HepG2 (cell line): ENCODE measurements at regions not wholly inside any gene's neighbourhood (a gene's known extent, or its start where the extent isn't known, plus 50 kb on each side); places are given as distances from the start of the nearest gene placed in this dataset.

Source experiments
- ATAC-seq: fragments of 200-7000 bp; cut with Tn5 transposase; 3 replicates; pipeline ENCODE4 v1.9.1; 2020; ENCODE audit warnings: mild to moderate bottlenecking, moderate library complexity
- BruUV-seq: library from RNA; stranded (reverse); fragments of 400-500 nt; replicated peaks from 2 replicates; lab custom pipeline; 2021; lab: Mats Ljungman, UMichigan
- CTCF ChIA-PET: fragments of 300-600 bp; formaldehyde crosslinking; extraction: SDS; loops from one replicate; lab custom pipeline; 2021; ENCODE audit warnings: low total read pairs, inconsistent platforms, low intra/inter-chr PET ratio; lab: Yijun Ruan, JAX
- POLR2A ChIA-PET: fragments of 350-600 bp; sonication (Branson Sonifier 250); formaldehyde crosslinking; loops from one replicate; lab custom pipeline; 2020; ENCODE audit warnings: antibody characterized with exemption, inconsistent platforms; lab: Yijun Ruan, JAX
- DNase-seq: peaks from one replicate; pipeline ENCODE4 v3.0.0-alpha.2; 2015; ENCODE audit warnings: low spot score
- FAIRE-seq: peaks from 3 replicates; lab custom pipeline; 2011; peaks lifted over from hg19 to GRCh38; lab: Jason Lieb, UNC
- H2AFZ ChIP-seq: one replicate; pipeline ENCODE4 v1.6.1; 2011; ENCODE audit warnings: low read length, inconsistent platforms
- H3K27ac ChIP-seq: fragments of 300-600 bp; 3 replicates; pipeline ENCODE4 v1.8.0; 2011; ENCODE audit warnings: mixed run types, mild to moderate bottlenecking, mixed read lengths, low read length, inconsistent platforms; ENCODE audit not compliant: insufficient read depth; ENCODE audit errors: extremely low read length
- H3K27me3 ChIP-seq, 2 experiments: fragments of 200-600 bp in 1 of 2; 2 replicates in 1 of 2; 3 replicates in 1 of 2; pipeline versions ENCODE4 v1.6.0 to v1.8.0; 2011; ENCODE audit warnings: low read length in 2 of 2, mild to moderate bottlenecking in 2 of 2, moderate library complexity in 2 of 2, inconsistent platforms in 1 of 2; ENCODE audit not compliant: insufficient read depth in 2 of 2, control insufficient read depth in 1 of 2
- H3K36me3 ChIP-seq, 2 experiments: fragments of 200-600 bp in 1 of 2; replicated peaks in 1 of 2; 2 replicates in 1 of 2; 3 replicates in 1 of 2; pipeline versions ENCODE4 v1.5.1 to v1.8.0; 2011; ENCODE audit warnings: low read length in 2 of 2, inconsistent platforms in 1 of 2; ENCODE audit not compliant: insufficient read depth in 2 of 2, control insufficient read depth in 1 of 2
- H3K4me1 ChIP-seq: 2 replicates; pipeline ENCODE4 v1.5.1; 2012; ENCODE audit warnings: low read length, inconsistent platforms; ENCODE audit not compliant: insufficient read depth
- H3K4me2 ChIP-seq: 2 replicates; pipeline ENCODE4 v1.6.0; 2011; ENCODE audit warnings: low read depth, low read length, inconsistent platforms
- H3K4me3 ChIP-seq, 3 experiments: fragments of 200-600 bp in 1 of 3; sonication (generic), shearing (Covaris generic) in 1 of 3; replicated peaks in 1 of 3; 2 replicates each; pipeline ENCODE4 v1.5.1; 2011 to 2016; ENCODE audit warnings: low read length in 3 of 3, inconsistent platforms in 2 of 3, low read depth in 2 of 3, mild to moderate bottlenecking in 2 of 3, control low read depth in 1 of 3, mixed read lengths in 1 of 3; ENCODE audit not compliant: insufficient read depth in 1 of 3
- H3K79me2 ChIP-seq: one replicate; pipeline ENCODE4 v1.6.1; 2011; ENCODE audit warnings: low read length, inconsistent platforms; ENCODE audit not compliant: insufficient read depth
- H3K9ac ChIP-seq: 2 replicates; pipeline ENCODE4 v1.6.0; 2011; ENCODE audit warnings: mild to moderate bottlenecking, low read depth, low read length, inconsistent platforms; ENCODE audit not compliant: insufficient read depth
- H3K9me3 ChIP-seq: 2 replicates; pipeline ENCODE4 v1.5.1; 2012; ENCODE audit warnings: mild to moderate bottlenecking, low read length
- H4K20me1 ChIP-seq: 2 replicates; pipeline ENCODE4 v1.6.0; 2011; ENCODE audit warnings: inconsistent platforms, mild to moderate bottlenecking, low read length, moderate library complexity; ENCODE audit not compliant: insufficient read depth
- AKAP8 ChIP-seq: sonication (generic); formaldehyde crosslinking; IDR thresholded peaks from 2 replicates; pipeline ENCODE4 v1.5.1; 2020; ENCODE audit warnings: mild to moderate bottlenecking, missing genetic modification reagents
- FOSL2 ChIP-seq: sonication (generic); formaldehyde crosslinking; IDR thresholded peaks from 2 replicates; pipeline ENCODE4 v1.4.0; 2020; ENCODE audit warnings: missing genetic modification reagents
- MNT ChIP-seq: fragments of 450-650 bp; IDR thresholded peaks from 2 replicates; pipeline ENCODE4 v1.6.1; 2016
- NFKBIZ ChIP-seq: IDR thresholded peaks from 2 replicates; pipeline ENCODE4 v1.6.1; 2018; ENCODE audit warnings: missing genetic modification reagents, missing compliant biosample characterization
- PBX2 ChIP-seq: IDR thresholded peaks from 2 replicates; pipeline ENCODE4 v1.6.1; 2016; ENCODE audit warnings: control low read depth
- PHF8 ChIP-seq: sonication (generic); formaldehyde crosslinking; IDR thresholded peaks from 2 replicates; pipeline ENCODE4 v1.5.0; 2020; ENCODE audit warnings: missing genetic modification reagents
- SETDB1 ChIP-seq: sonication (generic); formaldehyde crosslinking; IDR thresholded peaks from 2 replicates; pipeline ENCODE4 v1.5.1; 2020; ENCODE audit warnings: missing genetic modification reagents, mild to moderate bottlenecking, borderline replicate concordance
- USF2 ChIP-seq, 2 experiments: sonication (generic) in 1 of 2; formaldehyde crosslinking in 1 of 2; IDR thresholded peaks; 2 replicates each; pipeline versions ENCODE4 v1.5.1 to v1.6.1; 2011 to 2020; ENCODE audit warnings: borderline replicate concordance in 1 of 2, low read depth in 1 of 2, low read length in 1 of 2, mild to moderate bottlenecking in 1 of 2, missing genetic modification reagents in 1 of 2, moderate library complexity in 1 of 2
- ZFP37 ChIP-seq: sonication (generic); formaldehyde crosslinking; IDR thresholded peaks from 2 replicates; pipeline ENCODE4 v1.4.0; 2020; ENCODE audit warnings: missing genetic modification reagents, borderline replicate concordance
- ZNF335 ChIP-seq: sonication (generic); formaldehyde crosslinking; IDR thresholded peaks from 2 replicates; pipeline ENCODE4 v1.4.0; 2020; ENCODE audit warnings: missing genetic modification reagents
- ZNF691 ChIP-seq: sonication (generic); formaldehyde crosslinking; IDR thresholded peaks from 2 replicates; pipeline ENCODE4 v1.4.0; 2020; ENCODE audit warnings: missing genetic modification reagents, low read depth, mild to moderate bottlenecking, borderline replicate concordance
- ZNF800 ChIP-seq: sonication (generic); formaldehyde crosslinking; IDR thresholded peaks from 2 replicates; pipeline ENCODE4 v1.4.0; 2020; ENCODE audit warnings: missing genetic modification reagents
- ZNF879 ChIP-seq: sonication (generic); formaldehyde crosslinking; IDR thresholded peaks from 2 replicates; pipeline ENCODE4 v1.8.1; 2023; ENCODE audit warnings: missing genetic modification reagents
- ZSCAN29 ChIP-seq: sonication (generic); formaldehyde crosslinking; conservative IDR thresholded peaks from 2 replicates; pipeline ENCODE4 v1.4.0; 2020; ENCODE audit warnings: mild to moderate bottlenecking, missing genetic modification reagents
- WGBS: methylation state at CpG from one replicate; pipeline ENCODE4 v1.1.6; 2017; ENCODE audit warnings: low lambda C conversion rate; 5-methylcytosine and 5-hydroxymethylcytosine counted together
- in situ Hi-C: cut with HindIII; loops from 2 replicates; pipeline ENCODE4 v1.10.0; 2017; ENCODE audit warnings: low pct_unique_long_range_greater_than_20kb; ENCODE audit not compliant: extremely low pct_ligation_motif_present
- intact Hi-C: fragments of 100-400 bp; cut with micrococcal nuclease; formaldehyde crosslinking; loops from one replicate; pipeline ENCODE4 v1.10.0; 2022; ENCODE audit not compliant: unreplicated experiment

- TF ChIP-seq ZNF800 (CRISPR knock-in tag) (no peak), PBX2 (CRISPR knock-in tag) (no peak), FOSL2 (CRISPR knock-in tag) (no peak), ZNF691 (no peak)
These were observed 80.5 kb upstream of the TBX3 start (continued) for GRCh38 chr12:114764510-114764909.

- Histone ChIP-seq H3K9me3 (no peaks in the 10 kb centered on the region), H3K4me3 (no peak overlapping the region), H3K36me3 (no peaks in the 10 kb centered on the region), H2AFZ (no peak overlapping the region), H3K27ac (no peak overlapping the region), H3K9ac (no peak overlapping the region), H4K20me1 (no peaks in the 10 kb centered on the region), H3K27me3 (no peaks in the 10 kb centered on the region), H3K79me2 (no peaks in the 10 kb centered on the region), H3K4me2 (no peak overlapping the region), H3K4me1 (0 out of 2 replicates have a peak, but pooled peaks cover 5% of the 10 kb centered on the region)
- in situ Hi-C loops = no loop called here
- CTCF ChIA-PET = no interaction called here
- ATAC-seq (no peak), FAIRE-seq (no peak), DNase-seq (no peak)
- intact Hi-C loops = no loop called here
- POLR2A ChIA-PET = no interaction called here
- WGBS = 87% methylated on average over 17 of the region's 22 CpGs
- BruUV-seq = no TSS peak
- TF ChIP-seq ZFP37 (CRISPR knock-in tag) = no peak
- no peak for TF ChIP-seq ZNF335
- no peak for TF ChIP-seq ZNF879
- TF ChIP-seq PHF8 (CRISPR knock-in tag) = no peak
- TF ChIP-seq NFKBIZ (CRISPR knock-in tag) = no peak
- TF ChIP-seq MNT = no peak
- TF ChIP-seq AKAP8 (CRISPR knock-in tag) = no peak
- no peak for TF ChIP-seq ZSCAN29 (CRISPR knock-in tag)
- TF ChIP-seq USF2 (IDR thresholded peaks at IDR 0.05; ENCODE audit: low read depth, low read length) = no peak
- no peak for TF ChIP-seq USF2 (CRISPR knock-in tag; IDR thresholded peaks at IDR 0.05; ENCODE audit: borderline replicate concordance)
- no peak for TF ChIP-seq SETDB1 (CRISPR knock-in tag)
These were observed 78.6 kb upstream of the TBX3 start for GRCh38 chr12:114762490-114763110.
